H9 (cell line): ENCODE measurements at regions not wholly inside any gene's neighbourhood (a gene's known extent, or its start where the extent isn't known, plus 50 kb on each side); places are given as distances from the start of the nearest gene placed in this dataset.

Experiments
- DNase-seq: peaks from one replicate; pipeline ENCODE4 v3.0.0-alpha.2; 2017
- H2AFZ ChIP-seq: one replicate; pipeline ENCODE4 v1.6.1; 2013; ENCODE audit warnings: mild to moderate bottlenecking, low read length, control low read depth, moderate library complexity
- H2AK5ac ChIP-seq: 2 replicates; pipeline ENCODE4 v1.6.1; 2013; ENCODE audit warnings: low read length, control low read depth, mixed read lengths; ENCODE audit not compliant: insufficient read length
- H2BK120ac ChIP-seq: one replicate; pipeline ENCODE4 v1.6.1; 2013; ENCODE audit warnings: low read depth, mild to moderate bottlenecking, low read length, control low read depth, inconsistent platforms; ENCODE audit not compliant: poor library complexity, severe bottlenecking
- H2BK12ac ChIP-seq: 2 replicates; pipeline ENCODE4 v1.6.1; 2013; ENCODE audit warnings: low read length, control low read depth, mixed read lengths, low read depth; ENCODE audit not compliant: insufficient read length
- H2BK15ac ChIP-seq: 2 replicates; pipeline ENCODE4 v1.6.1; 2013; ENCODE audit warnings: low read depth, low read length, control low read depth
- H2BK20ac ChIP-seq: one replicate; pipeline ENCODE4 v1.6.1; 2013; ENCODE audit warnings: low read depth, mild to moderate bottlenecking, low read length, control low read depth, inconsistent platforms; ENCODE audit not compliant: poor library complexity, severe bottlenecking
- H2BK5ac ChIP-seq: 2 replicates; pipeline ENCODE4 v1.6.1; 2013; ENCODE audit warnings: low read length, control low read depth, mixed read lengths; ENCODE audit not compliant: insufficient read length
- H3K14ac ChIP-seq: 2 replicates; pipeline ENCODE4 v1.6.1; 2013; ENCODE audit warnings: low read length, control low read depth; ENCODE audit not compliant: insufficient read depth
- H3K18ac ChIP-seq: 2 replicates; pipeline ENCODE4 v1.6.1; 2013; ENCODE audit warnings: low read depth, mild to moderate bottlenecking, mixed read lengths, low read length, control low read depth; ENCODE audit not compliant: insufficient read length
- H3K23ac ChIP-seq: 2 replicates; pipeline ENCODE4 v1.6.1; 2013; ENCODE audit warnings: low read length, control low read depth, mixed read lengths, low read depth; ENCODE audit not compliant: insufficient read length
- H3K23me2 ChIP-seq: 2 replicates; pipeline ENCODE4 v1.6.1; 2013; ENCODE audit warnings: low read depth, mild to moderate bottlenecking, mixed read lengths, low read length, control low read depth; ENCODE audit not compliant: insufficient read length, poor library complexity, severe bottlenecking
- H3K27ac ChIP-seq: 2 replicates; pipeline ENCODE4 v1.5.1; 2013; ENCODE audit warnings: low read length, control low read depth, mixed read lengths, low read depth; ENCODE audit not compliant: insufficient read length
- H3K27me3 ChIP-seq: 2 replicates; pipeline ENCODE4 v1.6.1; 2013; ENCODE audit warnings: low read length, control low read depth, inconsistent platforms; ENCODE audit not compliant: insufficient read depth
- H3K4ac ChIP-seq: 2 replicates; pipeline ENCODE4 v1.6.1; 2013; ENCODE audit warnings: low read depth, mild to moderate bottlenecking, control low read depth, inconsistent platforms, low read length, moderate library complexity
- H3K4me1 ChIP-seq: 2 replicates; pipeline ENCODE4 v1.6.1; 2013; ENCODE audit warnings: low read length, control low read depth, inconsistent platforms; ENCODE audit not compliant: insufficient read depth
- H3K4me2 ChIP-seq: 2 replicates; pipeline ENCODE4 v1.6.1; 2013; ENCODE audit warnings: low read length, control low read depth, mixed read lengths; ENCODE audit not compliant: insufficient read length, insufficient read depth
- H3K56ac ChIP-seq: 2 replicates; pipeline ENCODE4 v1.6.1; 2013; ENCODE audit warnings: low read depth, mild to moderate bottlenecking, mixed read lengths, low read length, control low read depth; ENCODE audit not compliant: insufficient read length
- H3K79me1 ChIP-seq: 2 replicates; pipeline ENCODE4 v1.6.1; 2013; ENCODE audit warnings: low read depth, mild to moderate bottlenecking, moderate library complexity, low read length, control low read depth, inconsistent platforms; ENCODE audit not compliant: insufficient read depth, poor library complexity, severe bottlenecking
- H3K79me2 ChIP-seq: 2 replicates; pipeline ENCODE4 v1.6.1; 2013; ENCODE audit warnings: low read length, control low read depth, inconsistent platforms; ENCODE audit not compliant: insufficient read depth
- H3K9ac ChIP-seq: 2 replicates; pipeline ENCODE4 v1.6.1; 2013; ENCODE audit warnings: low read length, control low read depth, mixed read lengths; ENCODE audit not compliant: insufficient read length; ENCODE audit errors: extremely low read depth
- H3K9me3 ChIP-seq: one replicate; pipeline ENCODE4 v1.6.1; 2013; ENCODE audit warnings: low read depth, low read length, inconsistent platforms; ENCODE audit not compliant: control insufficient read depth
- H3T11ph ChIP-seq: one replicate; pipeline ENCODE4 v1.6.1; 2013; ENCODE audit warnings: mild to moderate bottlenecking, low read length, control low read depth, inconsistent platforms
- H4K20me1 ChIP-seq: one replicate; pipeline ENCODE4 v1.6.1; 2013; ENCODE audit not compliant: control insufficient read depth, insufficient read length, insufficient read depth
- H4K5ac ChIP-seq: 2 replicates; pipeline ENCODE4 v1.6.1; 2013; ENCODE audit warnings: low read depth, mild to moderate bottlenecking, mixed read lengths, low read length, control low read depth; ENCODE audit not compliant: insufficient read length
- H4K8ac ChIP-seq: replicated peaks from 2 replicates; pipeline ENCODE4 v1.6.1; 2013; ENCODE audit warnings: low read length, control low read depth, mixed read lengths, low read depth; ENCODE audit not compliant: insufficient read length
- H4K91ac ChIP-seq: 2 replicates; pipeline ENCODE4 v1.6.1; 2013; ENCODE audit warnings: low read depth, mild to moderate bottlenecking, moderate library complexity, mixed read lengths, low read length, control low read depth; ENCODE audit not compliant: insufficient read length
- H3K27ac Mint-ChIP-seq, 3 experiments: 2 replicates in 2 of 3; 3 replicates in 1 of 3; pipeline ENCODE4 v1.8.0; 2020 to 2021; ENCODE audit warnings: mixed read lengths in 3 of 3, mild to moderate bottlenecking in 1 of 3, moderate library complexity in 1 of 3
- H3K27me3 Mint-ChIP-seq: 2 replicates; pipeline ENCODE4 v1.8.0; 2021; ENCODE audit warnings: low read depth, mild to moderate bottlenecking, moderate library complexity, mixed read lengths
- H3K36me3 Mint-ChIP-seq, 3 experiments: 2 replicates in 2 of 3; 3 replicates in 1 of 3; pipeline ENCODE4 v1.8.0; 2020 to 2021; ENCODE audit warnings: low read depth in 3 of 3, mixed read lengths in 3 of 3; ENCODE audit not compliant: insufficient read depth in 1 of 3
- H3K4me1 Mint-ChIP-seq, 2 experiments: 2 replicates each; pipeline ENCODE4 v1.8.0; 2020; ENCODE audit warnings: mixed read lengths in 2 of 2
- H3K4me3 Mint-ChIP-seq, 2 experiments: 2 replicates in 1 of 2; 3 replicates in 1 of 2; pipeline ENCODE4 v1.8.0; 2020 to 2021; ENCODE audit warnings: mild to moderate bottlenecking in 2 of 2, mixed read lengths in 2 of 2, moderate library complexity in 1 of 2
- H3K9me3 Mint-ChIP-seq, 2 experiments: 2 replicates in 1 of 2; 3 replicates in 1 of 2; pipeline ENCODE4 v1.8.0; 2020; ENCODE audit warnings: mild to moderate bottlenecking in 2 of 2, mixed read lengths in 2 of 2, moderate library complexity in 1 of 2
- CTCF ChIP-seq: fragments of 200-600 bp; sonication (generic); conservative IDR thresholded peaks from 3 replicates; pipeline ENCODE4 v1.8.0; 2021; ENCODE audit warnings: antibody characterized with exemption, mild to moderate bottlenecking
- WGBS: extraction: QIAGEN DNeasy Blood & Tissue Kit; methylation state at CpG from one replicate; pipeline ENCODE4 v1.1.7; 2013; ENCODE audit warnings: missing lambda C conversion rate, low lambda C conversion rate, mixed read lengths; ENCODE audit not compliant: insufficient read length; ENCODE audit errors: extremely low coverage; 5-methylcytosine and 5-hydroxymethylcytosine counted together

- H3K4me2 ChIP-seq = no peak overlapping the region
- H3K23ac ChIP-seq = no peak overlapping the region
- H3K4ac ChIP-seq = no peak overlapping the region
- H3K56ac ChIP-seq = no peak overlapping the region
- peak overlapping the region; percentile 31 for H3K18ac ChIP-seq
- H2AK5ac ChIP-seq = no peak overlapping the region
- peaks cover 36 to 37% of the 10 kb centered on the region in 2 experiments for H3K4me1 Mint-ChIP-seq
- peaks cover 20 to 34% (median 22%) of the 10 kb centered on the region in 3 experiments for H3K36me3 Mint-ChIP-seq
- H4K91ac ChIP-seq = no peak overlapping the region
- H3K9me3 ChIP-seq = no peaks in the 10 kb centered on the region
- no peak overlapping the region for H4K8ac ChIP-seq
- H3K4me1 ChIP-seq = no peaks in the 10 kb centered on the region
- H3K79me2 ChIP-seq = no peaks in the 10 kb centered on the region
- H3K23me2 ChIP-seq = no peaks in the 10 kb centered on the region
- no peaks in the 10 kb centered on the region for H4K20me1 ChIP-seq
- no peak overlapping the region for H4K5ac ChIP-seq
- WGBS = no CpG with 5 or more reads among the region's 7 CpGs
- H2BK20ac ChIP-seq = no peak overlapping the region
- H3K27ac Mint-ChIP-seq = no peak overlapping the region
- DNase-seq = no peak
- H3K4me3 Mint-ChIP-seq = no peak overlapping the region
- no peaks in the 10 kb centered on the region for H3K79me1 ChIP-seq
- H2BK12ac ChIP-seq = no peak overlapping the region
- H3K9ac ChIP-seq = no peak overlapping the region
- no peak overlapping the region for H2BK15ac ChIP-seq
- no peak overlapping the region for H3K27ac ChIP-seq
- TF ChIP-seq CTCF = no peak
- no peaks in the 10 kb centered on the region for H3K27me3 Mint-ChIP-seq
- no peaks in the 10 kb centered on the region for H3K27me3 ChIP-seq
- H3K9me3 Mint-ChIP-seq = no peaks in the 10 kb centered on the region
- no peak overlapping the region for H2AFZ ChIP-seq
- no peak overlapping the region for H2BK5ac ChIP-seq
- no peak overlapping the region for H3T11ph ChIP-seq
- no peak overlapping the region for H2BK120ac ChIP-seq
- peak overlapping the region; percentile 19; the same call in 1 of the 2 replicates for H3K14ac ChIP-seq
These were observed 94.6 kb upstream of the DMRT1 start for GRCh38 chr9:746661-747434.
